Adipocyte (in vitro differentiated cells): ENCODE measurements at regions not wholly inside any gene's neighbourhood (a gene's known extent, or its start where the extent isn't known, plus 50 kb on each side); places are given as distances from the start of the nearest gene placed in this dataset.

ENCODE experiments used
- DNase-seq: peaks from one replicate; pipeline ENCODE4 v3.0.0-alpha.2; 2015; ENCODE audit warnings: low read depth
- H3K27me3 ChIP-seq: replicated peaks from 2 replicates; pipeline ENCODE4 v1.7.0; 2013; ENCODE audit warnings: mild to moderate bottlenecking, low read length, moderate library complexity; ENCODE audit not compliant: control insufficient read depth, insufficient read depth
- H3K36me3 ChIP-seq: 2 replicates; pipeline ENCODE4 v1.7.0; 2013; ENCODE audit warnings: low read length, mild to moderate bottlenecking, moderate library complexity; ENCODE audit not compliant: control insufficient read depth, insufficient read depth, severe bottlenecking
- H3K4me1 ChIP-seq: 2 replicates; pipeline ENCODE4 v1.7.0; 2013; ENCODE audit warnings: mild to moderate bottlenecking, low read length, moderate library complexity; ENCODE audit not compliant: control insufficient read depth, insufficient read depth
- H3K4me3 ChIP-seq: 2 replicates; pipeline ENCODE4 v1.7.0; 2013; ENCODE audit warnings: mild to moderate bottlenecking, low read length, moderate library complexity
- H3K9ac ChIP-seq: 2 replicates; pipeline ENCODE4 v1.7.0; 2013; ENCODE audit warnings: mild to moderate bottlenecking, low read length, moderate library complexity
- H3K9me3 ChIP-seq: 2 replicates; pipeline ENCODE4 v1.7.0; 2013; ENCODE audit warnings: mild to moderate bottlenecking, low read length, moderate library complexity; ENCODE audit not compliant: control insufficient read depth

DNA sequence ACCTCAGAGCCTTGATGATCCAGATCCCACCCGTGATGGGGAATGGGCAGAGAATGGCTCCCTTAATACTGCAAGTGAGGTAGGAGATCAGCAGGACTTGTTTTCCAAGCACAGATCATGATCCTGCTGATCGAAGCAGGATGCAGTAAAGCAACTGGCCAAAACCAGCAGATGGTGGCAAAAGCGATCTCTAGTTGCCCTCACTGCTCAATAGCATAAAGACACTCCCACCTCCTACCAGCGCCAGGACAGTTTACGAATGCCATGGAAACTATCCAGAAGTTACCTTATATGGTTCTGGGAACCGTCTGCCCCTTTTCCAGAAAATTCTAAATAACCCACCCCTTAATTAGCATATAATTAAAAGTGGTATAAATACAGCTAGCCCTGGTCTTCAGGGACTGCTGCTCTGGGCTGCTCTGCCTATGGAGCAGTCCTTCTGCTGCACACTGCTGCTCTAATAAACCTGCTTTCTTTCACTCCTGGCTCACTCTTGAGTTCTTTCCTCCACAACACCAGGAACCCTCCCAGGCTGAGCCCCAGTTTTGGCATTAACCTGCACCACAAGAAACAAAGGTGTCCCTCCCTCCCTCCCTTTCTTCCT lies 415.8 kb downstream of the PREX1 start:
- Histone ChIP-seq H3K4me1 (no peaks in the 10 kb centered on the region), H3K36me3 (no peaks in the 10 kb centered on the region), H3K4me3 (no peak overlapping the region), H3K27me3 (peaks cover 70% of the 10 kb centered on the region), H3K9me3 (no peaks in the 10 kb centered on the region), H3K9ac (no peak overlapping the region)
- DNase-seq = no peak

DNA sequence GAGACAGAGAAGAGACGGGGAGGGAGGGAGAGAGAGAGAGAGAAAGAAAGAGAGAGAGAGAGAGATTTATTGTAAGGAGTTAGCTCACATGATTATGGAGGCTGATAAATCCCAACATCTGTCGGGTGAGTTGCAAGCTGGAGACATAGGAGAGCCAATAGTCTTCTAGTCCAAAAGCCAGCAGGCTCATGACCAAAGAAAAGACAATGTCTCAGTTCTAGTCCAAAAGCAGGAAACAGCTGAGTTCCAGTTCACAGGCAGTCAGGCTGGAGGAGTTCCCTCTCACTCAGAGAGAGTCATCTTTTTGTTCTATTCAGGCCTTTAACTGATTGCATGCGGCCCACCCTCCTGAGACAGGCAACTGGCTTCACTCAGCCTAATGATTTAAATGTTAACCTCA lies 416.6 kb downstream of the PREX1 start:
- no peak overlapping the region for H3K9ac ChIP-seq
- H3K27me3 ChIP-seq = peaks cover 66% of the 10 kb centered on the region
- H3K4me1 ChIP-seq = no peaks in the 10 kb centered on the region
- no peak overlapping the region for H3K4me3 ChIP-seq
- H3K36me3 ChIP-seq = no peaks in the 10 kb centered on the region
- H3K9me3 ChIP-seq = no peaks in the 10 kb centered on the region
- DNase-seq = no peak

- Histone ChIP-seq H3K4me3 (no peak overlapping the region), H3K9ac (no peak overlapping the region), H3K9me3 (no peaks in the 10 kb centered on the region), H3K36me3 (no peaks in the 10 kb centered on the region), H3K27me3 (peaks cover 81% of the 10 kb centered on the region), H3K4me1 (no peaks in the 10 kb centered on the region)
- no peak for DNase-seq
Measured at GRCh38 chr20:48409055-48409615, 418.7 kb downstream of the PREX1 start.

GRCh38 chr20:48407710-48408109 lies 420.1 kb downstream of the PREX1 start:
- DNase-seq = no peak
- H3K4me1 ChIP-seq = no peaks in the 10 kb centered on the region
- H3K4me3 ChIP-seq = no peak overlapping the region
- H3K36me3 ChIP-seq = no peaks in the 10 kb centered on the region
- H3K9me3 ChIP-seq = no peaks in the 10 kb centered on the region
- H3K9ac ChIP-seq = no peak overlapping the region
- H3K27me3 ChIP-seq = peaks cover 78% of the 10 kb centered on the region

DNA sequence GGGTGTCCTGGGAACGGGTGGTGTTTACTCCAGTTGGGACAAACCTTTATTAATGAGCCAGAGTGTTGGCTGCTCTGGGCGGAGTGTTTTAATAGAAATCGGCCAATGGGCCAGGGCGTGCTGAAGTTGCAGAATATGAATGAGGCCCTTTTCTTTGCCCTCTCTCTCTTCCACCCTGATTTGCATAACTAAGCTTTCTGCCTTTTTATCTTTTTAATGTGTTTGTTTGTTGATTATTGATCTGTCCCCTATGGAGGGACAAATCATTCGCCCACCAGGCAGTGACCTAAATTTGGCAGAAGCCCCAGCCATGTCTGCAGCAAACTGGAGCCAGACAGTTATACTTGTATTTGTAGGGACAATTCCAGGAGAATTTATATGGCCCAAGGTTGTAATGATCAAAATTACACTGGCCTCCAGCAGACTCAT lies 420.9 kb downstream of the PREX1 start:
- Histone ChIP-seq H3K9ac (no peak overlapping the region), H3K36me3 (no peaks in the 10 kb centered on the region), H3K4me1 (no peaks in the 10 kb centered on the region), H3K4me3 (no peak overlapping the region), H3K27me3 (peaks cover 75% of the 10 kb centered on the region), H3K9me3 (no peaks in the 10 kb centered on the region)
- no peak for DNase-seq

DNA sequence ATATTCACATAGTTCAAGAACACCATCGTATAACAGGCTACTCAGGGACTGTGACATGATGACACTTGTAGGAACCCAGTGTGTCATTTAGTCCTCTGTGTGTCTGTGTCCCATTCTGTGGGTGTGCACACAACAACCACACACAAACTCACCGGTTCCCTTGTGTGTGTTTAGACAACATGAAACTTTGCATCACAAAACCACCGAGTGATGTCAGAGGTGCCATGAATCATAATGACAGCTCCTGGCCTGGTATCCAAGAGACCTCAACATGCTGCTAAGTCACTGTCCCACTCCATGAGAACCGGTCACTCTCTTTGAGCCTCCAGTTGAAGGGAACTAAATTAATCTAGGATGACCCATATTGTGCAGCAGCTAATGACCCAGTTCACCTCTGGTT lies 421.3 kb downstream of the PREX1 start:
- Histone ChIP-seq H3K27me3 (peaks cover 75% of the 10 kb centered on the region), H3K9ac (no peak overlapping the region)
- no peak for DNase-seq

DNA sequence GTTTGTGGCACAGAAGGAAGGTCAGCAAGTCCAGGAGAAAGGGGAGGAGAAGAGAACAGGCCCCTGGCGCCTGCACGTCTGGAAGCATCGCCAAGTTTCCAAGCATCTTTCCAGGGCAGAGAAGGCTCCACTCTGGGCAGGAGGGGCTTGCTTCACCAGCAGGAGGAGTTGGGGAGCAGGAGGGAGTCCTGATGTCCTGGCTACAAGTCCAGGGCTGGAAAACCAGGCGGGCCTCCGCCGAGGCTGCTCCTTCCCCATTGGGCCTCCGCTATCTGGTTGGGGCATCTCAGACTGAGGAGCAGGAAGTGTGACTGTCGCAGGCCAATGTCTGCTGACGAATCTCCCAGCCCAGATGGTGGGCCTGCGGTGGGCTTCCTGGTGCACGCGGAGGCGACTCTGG lies 421.9 kb downstream of the PREX1 start:
- no peak for DNase-seq
- no peaks in the 10 kb centered on the region for H3K4me1 ChIP-seq
- H3K27me3 ChIP-seq = peaks cover 74% of the 10 kb centered on the region
- no peaks in the 10 kb centered on the region for H3K9me3 ChIP-seq
- H3K36me3 ChIP-seq = no peaks in the 10 kb centered on the region
- H3K4me3 ChIP-seq = no peak overlapping the region
- H3K9ac ChIP-seq = no peak overlapping the region

More for the DNA sequence above, 421.3 kb downstream of the PREX1 start:
- Histone ChIP-seq H3K9me3 (no peaks in the 10 kb centered on the region), H3K4me1 (no peaks in the 10 kb centered on the region), H3K4me3 (no peak overlapping the region), H3K36me3 (no peaks in the 10 kb centered on the region)

- no peak for DNase-seq
- Histone ChIP-seq H3K4me3 (no peak overlapping the region), H3K9ac (no peak overlapping the region), H3K9me3 (no peaks in the 10 kb centered on the region), H3K4me1 (no peaks in the 10 kb centered on the region), H3K27me3 (peaks cover 75% of the 10 kb centered on the region), H3K36me3 (no peaks in the 10 kb centered on the region)
Measured at GRCh38 chr20:48404598-48404997, 423.2 kb downstream of the PREX1 start.

GRCh38 chr20:48403167-48403761 lies 424.5 kb downstream of the PREX1 start:
- Histone ChIP-seq H3K9ac (no peak overlapping the region), H3K27me3 (peaks cover 64% of the 10 kb centered on the region), H3K36me3 (no peaks in the 10 kb centered on the region), H3K9me3 (no peaks in the 10 kb centered on the region), H3K4me1 (no peaks in the 10 kb centered on the region), H3K4me3 (no peak overlapping the region)
- DNase-seq = no peak

GRCh38 chr20:48401359-48401758 lies 426.4 kb downstream of the PREX1 start:
- no peaks in the 10 kb centered on the region for H3K4me1 ChIP-seq

GRCh38 chr20:48400009-48400408 lies 427.8 kb downstream of the PREX1 start:
- DNase-seq = no peak
- no peaks in the 10 kb centered on the region for H3K9me3 ChIP-seq
- no peak overlapping the region for H3K4me3 ChIP-seq
- no peak overlapping the region for H3K9ac ChIP-seq
- peaks cover 77% of the 10 kb centered on the region for H3K27me3 ChIP-seq
- H3K4me1 ChIP-seq = no peaks in the 10 kb centered on the region
- H3K36me3 ChIP-seq = no peaks in the 10 kb centered on the region

More at GRCh38 chr20:48401359-48401758, 426.4 kb downstream of the PREX1 start:
- no peak overlapping the region for H3K4me3 ChIP-seq
- no peaks in the 10 kb centered on the region for H3K9me3 ChIP-seq
- DNase-seq = no peak
- no peaks in the 10 kb centered on the region for H3K36me3 ChIP-seq
- no peak overlapping the region for H3K9ac ChIP-seq
- H3K27me3 ChIP-seq = peaks cover 71% of the 10 kb centered on the region
